PC-9 (cell line): ENCODE measurements at regions not wholly inside any gene's neighbourhood (a gene's known extent, or its start where the extent isn't known, plus 50 kb on each side); places are given as distances from the start of the nearest gene placed in this dataset.

Source experiments
- CTCF ChIP-seq: fragments of 200-600 bp; sonication (generic); conservative IDR thresholded peaks from 2 replicates; pipeline ENCODE4 v1.6.1; 2017; ENCODE audit warnings: mixed run types, antibody characterized with exemption, mild to moderate bottlenecking, moderate library complexity
- EZH2 ChIP-seq: fragments of 200-600 bp; sonication (generic); IDR thresholded peaks from 2 replicates; pipeline ENCODE4 v1.8.0; 2017; ENCODE audit warnings: antibody characterized with exemption, low read depth

DNA sequence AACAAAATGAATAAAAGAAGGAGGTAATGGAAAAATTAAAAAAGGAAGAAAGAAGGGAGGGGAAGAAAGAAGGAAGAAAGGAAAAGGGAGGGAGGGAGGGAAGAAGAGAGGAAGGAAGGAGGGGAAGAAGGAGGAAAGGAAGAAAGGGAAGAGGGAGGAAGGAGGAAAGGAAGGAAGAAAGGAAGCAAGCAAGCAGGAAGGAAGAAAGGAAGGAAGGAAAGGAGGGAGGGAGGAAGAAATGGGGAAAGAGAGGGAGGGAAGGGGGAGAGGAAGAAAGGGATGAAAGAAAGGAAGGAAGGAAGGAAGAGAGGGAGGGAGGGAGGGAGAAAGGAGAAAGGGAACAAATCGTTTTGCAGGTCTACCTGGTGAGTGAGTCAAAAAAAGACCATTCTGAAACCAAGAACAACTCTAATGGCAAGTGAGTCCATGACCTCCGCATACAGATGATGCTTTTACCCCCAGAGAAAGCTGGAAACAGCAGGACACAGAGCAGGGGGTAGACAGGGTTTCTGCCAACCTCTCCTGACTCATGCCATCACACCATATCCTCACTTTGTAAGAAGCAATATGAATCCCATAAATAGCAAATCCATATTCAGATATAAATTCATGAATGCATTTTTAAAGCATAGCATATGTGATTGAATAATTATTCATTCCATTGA is 1112.9 kb upstream of the AUTS2 start:
- TF ChIP-seq EZH2 (no peak), CTCF (no peak)
